Neutrophil (primary cell): ENCODE measurements at regions not wholly inside any gene's neighbourhood (a gene's known extent, or its start where the extent isn't known, plus 50 kb on each side); places are given as distances from the start of the nearest gene placed in this dataset.

Source experiments
- H3K27ac ChIP-seq: fragments of 200-600 bp; sonication (generic); 2 replicates; pipeline ENCODE4 v1.5.1; 2016; ENCODE audit warnings: mild to moderate bottlenecking, moderate library complexity
- H3K27me3 ChIP-seq: fragments of 200-600 bp; sonication (generic); 2 replicates; pipeline ENCODE4 v1.6.0; 2016; ENCODE audit warnings: mild to moderate bottlenecking
- H3K36me3 ChIP-seq: fragments of 200-600 bp; sonication (generic); 2 replicates; pipeline ENCODE4 v1.5.1; 2017
- H3K4me1 ChIP-seq, 2 experiments: fragments of 200-600 bp in 1 of 2; sonication (generic) in 1 of 2; 1 replicate in 1 of 2; 2 replicates in 1 of 2; pipeline versions ENCODE4 v1.5.1 to v1.6.1; 2013 to 2016; ENCODE audit warnings: low read depth in 1 of 2, low read length in 1 of 2, mild to moderate bottlenecking in 1 of 2, moderate library complexity in 1 of 2; ENCODE audit not compliant: control insufficient read depth in 1 of 2, insufficient read depth in 1 of 2
- H3K4me3 ChIP-seq, 2 experiments: fragments of 200-600 bp in 1 of 2; sonication (generic) in 1 of 2; 1 replicate in 1 of 2; 2 replicates in 1 of 2; pipeline ENCODE4 v1.5.1; 2013 to 2016; ENCODE audit warnings: low read depth in 1 of 2, low read length in 1 of 2, mild to moderate bottlenecking in 1 of 2, moderate library complexity in 1 of 2
- H3K9me3 ChIP-seq: fragments of 200-600 bp; sonication (generic); 2 replicates; pipeline ENCODE4 v1.5.1; 2016
- TF ChIP-seq, protein P1 (sequence below): fragments of 200-600 bp; sonication (generic); IDR thresholded peaks from 2 replicates; pipeline ENCODE4 v1.5.1; 2016; ENCODE audit warnings: antibody characterized with exemption

DNA sequence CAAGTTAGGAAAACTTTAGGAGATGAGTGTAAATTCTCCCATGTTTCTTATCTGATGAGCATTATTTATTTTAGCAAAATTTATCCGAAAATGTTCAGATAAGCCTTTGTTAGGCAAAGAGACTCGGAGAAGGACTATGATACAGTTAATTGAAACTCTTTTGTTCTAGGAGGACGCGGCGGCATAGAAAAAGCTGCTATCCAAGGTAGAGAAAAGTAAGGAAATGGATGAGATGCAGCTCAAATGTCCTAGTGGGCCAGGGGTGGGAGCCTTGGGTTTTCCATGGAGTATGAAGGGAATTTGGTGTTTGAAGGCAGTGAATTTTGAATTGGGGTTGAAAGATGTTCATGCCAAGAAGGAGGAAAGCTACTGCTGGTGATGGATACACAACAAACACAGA is 1504.5 kb downstream of the AACS start:
- TF ChIP-seq, protein P1, sequence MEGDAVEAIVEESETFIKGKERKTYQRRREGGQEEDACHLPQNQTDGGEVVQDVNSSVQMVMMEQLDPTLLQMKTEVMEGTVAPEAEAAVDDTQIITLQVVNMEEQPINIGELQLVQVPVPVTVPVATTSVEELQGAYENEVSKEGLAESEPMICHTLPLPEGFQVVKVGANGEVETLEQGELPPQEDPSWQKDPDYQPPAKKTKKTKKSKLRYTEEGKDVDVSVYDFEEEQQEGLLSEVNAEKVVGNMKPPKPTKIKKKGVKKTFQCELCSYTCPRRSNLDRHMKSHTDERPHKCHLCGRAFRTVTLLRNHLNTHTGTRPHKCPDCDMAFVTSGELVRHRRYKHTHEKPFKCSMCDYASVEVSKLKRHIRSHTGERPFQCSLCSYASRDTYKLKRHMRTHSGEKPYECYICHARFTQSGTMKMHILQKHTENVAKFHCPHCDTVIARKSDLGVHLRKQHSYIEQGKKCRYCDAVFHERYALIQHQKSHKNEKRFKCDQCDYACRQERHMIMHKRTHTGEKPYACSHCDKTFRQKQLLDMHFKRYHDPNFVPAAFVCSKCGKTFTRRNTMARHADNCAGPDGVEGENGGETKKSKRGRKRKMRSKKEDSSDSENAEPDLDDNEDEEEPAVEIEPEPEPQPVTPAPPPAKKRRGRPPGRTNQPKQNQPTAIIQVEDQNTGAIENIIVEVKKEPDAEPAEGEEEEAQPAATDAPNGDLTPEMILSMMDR: no peak
- no peaks in the 10 kb centered on the region for H3K36me3 ChIP-seq

DNA sequence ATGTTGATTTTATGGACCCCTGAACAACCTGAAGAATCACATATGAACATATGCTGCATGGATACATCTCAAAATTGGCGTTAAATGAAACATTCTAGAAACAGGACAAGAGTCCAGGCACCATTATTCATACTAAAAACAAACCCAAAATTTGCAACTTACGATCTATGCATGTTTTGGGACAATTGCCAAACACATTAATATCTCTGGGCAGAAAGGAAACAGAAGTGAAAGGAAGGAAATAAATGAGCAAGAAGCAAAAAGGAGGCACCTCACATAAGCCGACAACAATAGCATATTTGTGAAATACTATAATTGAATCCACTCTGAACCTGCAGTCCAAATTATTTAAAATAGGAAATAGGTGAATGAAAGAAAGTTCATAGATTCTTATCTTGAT is 1505.3 kb downstream of the AACS start:
- Histone ChIP-seq H3K36me3 (no peaks in the 10 kb centered on the region), H3K4me1 (no peaks in the 10 kb centered on the region), H3K27me3 (no peaks in the 10 kb centered on the region), H3K4me3 (no peak overlapping the region), H3K9me3 (no peaks in the 10 kb centered on the region), H3K27ac (no peak overlapping the region)
- TF ChIP-seq, protein P1: no peak

More for the DNA sequence above, 1504.5 kb downstream of the AACS start:
- no peaks in the 10 kb centered on the region for H3K27me3 ChIP-seq
- H3K4me1 ChIP-seq: no peaks in the 10 kb centered on the region
- H3K4me3 ChIP-seq: no peak overlapping the region
- H3K9me3 ChIP-seq: no peaks in the 10 kb centered on the region
- no peak overlapping the region for H3K27ac ChIP-seq

DNA sequence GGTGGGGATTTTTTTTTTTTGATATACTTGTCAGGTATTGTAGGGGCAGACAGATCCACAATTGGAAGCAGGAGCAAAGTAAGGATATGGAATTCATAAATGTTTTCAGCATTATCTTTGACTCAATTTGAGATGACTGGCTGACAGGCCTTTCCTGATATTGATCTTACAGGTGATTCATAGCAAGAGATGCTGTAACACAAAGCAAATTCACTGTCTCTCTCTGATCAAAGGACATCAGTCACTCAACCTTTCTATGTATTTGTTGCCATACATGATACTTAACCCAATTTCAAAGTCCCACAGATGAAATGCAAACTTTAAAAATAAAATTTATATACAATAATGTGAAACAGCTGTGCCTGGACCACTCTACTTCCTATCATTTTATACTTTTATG is 1506.9 kb downstream of the AACS start:
- Histone ChIP-seq H3K36me3 (no peaks in the 10 kb centered on the region), H3K27ac (no peak overlapping the region), H3K9me3 (no peaks in the 10 kb centered on the region), H3K4me3 (no peak overlapping the region), H3K4me1 (no peaks in the 10 kb centered on the region), H3K27me3 (no peaks in the 10 kb centered on the region)
- TF ChIP-seq, protein P1: no peak

DNA sequence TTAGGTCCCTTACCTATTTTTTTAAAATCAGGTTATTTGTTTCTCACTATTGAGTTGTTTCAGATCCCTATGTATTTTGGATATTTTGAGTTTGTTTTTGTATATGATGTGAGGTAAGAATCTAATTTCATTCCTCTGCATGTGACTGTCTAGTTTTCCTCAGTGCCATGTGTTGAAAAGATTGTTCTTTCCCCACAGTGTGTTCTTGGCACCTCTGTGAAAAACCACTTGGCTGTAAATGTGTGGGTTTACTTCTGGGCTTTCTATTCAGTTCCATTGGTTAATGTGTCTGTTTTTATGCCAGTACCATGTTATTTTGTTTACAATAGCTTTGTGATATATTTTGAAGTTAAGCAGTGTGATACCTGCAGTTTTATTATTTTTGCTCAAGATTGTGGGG is 1516.4 kb downstream of the AACS start:
- H3K27me3 ChIP-seq: no peaks in the 10 kb centered on the region
- H3K9me3 ChIP-seq: no peaks in the 10 kb centered on the region
- TF ChIP-seq, protein P1: no peak
- H3K4me3 ChIP-seq: no peak overlapping the region
- no peak overlapping the region for H3K27ac ChIP-seq
- H3K36me3 ChIP-seq: no peaks in the 10 kb centered on the region
- H3K4me1 ChIP-seq: no peaks in the 10 kb centered on the region

DNA sequence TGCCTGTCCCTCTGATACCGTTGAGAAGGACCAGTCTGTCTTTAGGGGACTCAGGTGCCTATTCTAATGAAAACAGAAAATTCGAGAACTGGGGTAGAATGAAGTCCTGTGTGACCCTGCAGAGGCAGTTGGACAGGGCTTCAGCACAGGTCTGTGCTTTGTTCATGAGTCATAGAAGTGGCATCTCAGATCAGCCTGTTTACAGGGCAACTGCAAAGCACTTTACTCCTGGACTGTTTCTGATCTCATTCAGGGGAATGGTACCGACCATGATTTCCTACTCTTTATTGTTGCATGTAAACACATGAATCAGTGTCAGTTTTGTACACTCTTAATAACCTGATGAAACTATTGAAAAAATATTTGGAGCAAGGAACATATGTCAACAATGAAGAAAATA is 1517.0 kb downstream of the AACS start:
- Histone ChIP-seq H3K27me3 (no peaks in the 10 kb centered on the region), H3K4me1 (no peaks in the 10 kb centered on the region), H3K36me3 (no peaks in the 10 kb centered on the region), H3K27ac (no peak overlapping the region), H3K4me3 (no peak overlapping the region), H3K9me3 (no peaks in the 10 kb centered on the region)
- TF ChIP-seq, protein P1: no peak
